ENCODE measurements at regions not wholly inside any gene's neighbourhood (a gene's known extent, or its start where the extent isn't known, plus 50 kb on each side); places are given as distances from the start of the nearest gene placed in this dataset.

DNA sequence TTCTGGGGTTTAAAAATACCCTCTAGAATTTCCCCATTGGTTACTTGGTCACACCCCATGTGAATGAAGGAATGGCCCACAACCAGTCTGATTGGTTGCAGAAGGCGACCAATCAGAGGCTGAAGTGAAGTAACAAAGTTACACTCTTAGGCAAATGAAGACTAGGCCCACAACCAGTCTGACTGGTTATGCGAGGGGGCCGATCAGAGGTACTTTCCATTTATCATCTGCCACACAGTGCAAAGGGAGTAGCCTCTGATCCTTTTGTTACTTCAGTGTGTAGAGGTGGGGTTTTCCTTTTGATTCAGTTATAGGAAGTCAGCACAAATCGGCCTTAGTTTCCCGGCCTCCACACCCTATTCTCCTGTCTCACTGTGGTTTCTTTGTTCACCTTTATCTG is 61.2 kb upstream of the SGK1 start:
- no peaks in the 10 kb centered on the region for H3K27me3 ChIP-seq
- H3K4me1 ChIP-seq, result no peaks in the 10 kb centered on the region
- H3K27ac ChIP-seq, result no peak overlapping the region
- no peaks in the 10 kb centered on the region for H3K9me3 ChIP-seq
- no peaks in the 10 kb centered on the region for H3K36me3 ChIP-seq
- no peak overlapping the region for H3K4me3 ChIP-seq
- no peak for TF ChIP-seq POLR2A (IDR thresholded peaks at IDR 0.05)
- TF ChIP-seq, protein P1, sequence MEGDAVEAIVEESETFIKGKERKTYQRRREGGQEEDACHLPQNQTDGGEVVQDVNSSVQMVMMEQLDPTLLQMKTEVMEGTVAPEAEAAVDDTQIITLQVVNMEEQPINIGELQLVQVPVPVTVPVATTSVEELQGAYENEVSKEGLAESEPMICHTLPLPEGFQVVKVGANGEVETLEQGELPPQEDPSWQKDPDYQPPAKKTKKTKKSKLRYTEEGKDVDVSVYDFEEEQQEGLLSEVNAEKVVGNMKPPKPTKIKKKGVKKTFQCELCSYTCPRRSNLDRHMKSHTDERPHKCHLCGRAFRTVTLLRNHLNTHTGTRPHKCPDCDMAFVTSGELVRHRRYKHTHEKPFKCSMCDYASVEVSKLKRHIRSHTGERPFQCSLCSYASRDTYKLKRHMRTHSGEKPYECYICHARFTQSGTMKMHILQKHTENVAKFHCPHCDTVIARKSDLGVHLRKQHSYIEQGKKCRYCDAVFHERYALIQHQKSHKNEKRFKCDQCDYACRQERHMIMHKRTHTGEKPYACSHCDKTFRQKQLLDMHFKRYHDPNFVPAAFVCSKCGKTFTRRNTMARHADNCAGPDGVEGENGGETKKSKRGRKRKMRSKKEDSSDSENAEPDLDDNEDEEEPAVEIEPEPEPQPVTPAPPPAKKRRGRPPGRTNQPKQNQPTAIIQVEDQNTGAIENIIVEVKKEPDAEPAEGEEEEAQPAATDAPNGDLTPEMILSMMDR (IDR thresholded peaks at IDR 0.05), result no peak
- intact Hi-C loops (cut with DNase I; ENCODE audit: low total_unique reads), result no loop called here
- DNase-seq, result no peak

DNA sequence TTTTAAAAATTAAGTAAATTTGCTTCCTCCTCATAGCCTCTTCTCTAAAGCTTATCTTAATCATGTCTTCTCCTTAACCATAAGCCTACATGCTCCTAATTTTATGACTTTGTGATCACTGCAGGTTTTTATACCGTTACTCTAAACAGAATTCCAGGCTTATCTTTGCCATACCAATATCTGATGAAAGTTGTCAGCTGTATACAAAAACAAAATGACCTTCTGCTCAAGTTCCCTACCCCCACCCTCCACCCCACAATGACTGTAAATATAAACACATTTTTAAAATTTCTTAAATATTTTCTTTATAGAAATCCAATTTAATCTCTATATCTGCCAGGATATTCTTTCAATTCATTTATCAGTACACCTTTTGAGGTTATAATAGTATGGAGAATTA is 60.5 kb upstream of the SGK1 start:
- no peaks in the 10 kb centered on the region for H3K4me1 ChIP-seq
- TF ChIP-seq, protein P1 (IDR thresholded peaks at IDR 0.05), result no peak
- TF ChIP-seq POLR2A (IDR thresholded peaks at IDR 0.05), result no peak
- H3K27ac ChIP-seq, result no peak overlapping the region
- no peaks in the 10 kb centered on the region for H3K36me3 ChIP-seq
- no peaks in the 10 kb centered on the region for H3K27me3 ChIP-seq
- intact Hi-C loops (cut with DNase I; ENCODE audit: low total_unique reads), result no loop called here
- no peak overlapping the region for H3K4me3 ChIP-seq
- no peak for DNase-seq
- no peaks in the 10 kb centered on the region for H3K9me3 ChIP-seq

DNA sequence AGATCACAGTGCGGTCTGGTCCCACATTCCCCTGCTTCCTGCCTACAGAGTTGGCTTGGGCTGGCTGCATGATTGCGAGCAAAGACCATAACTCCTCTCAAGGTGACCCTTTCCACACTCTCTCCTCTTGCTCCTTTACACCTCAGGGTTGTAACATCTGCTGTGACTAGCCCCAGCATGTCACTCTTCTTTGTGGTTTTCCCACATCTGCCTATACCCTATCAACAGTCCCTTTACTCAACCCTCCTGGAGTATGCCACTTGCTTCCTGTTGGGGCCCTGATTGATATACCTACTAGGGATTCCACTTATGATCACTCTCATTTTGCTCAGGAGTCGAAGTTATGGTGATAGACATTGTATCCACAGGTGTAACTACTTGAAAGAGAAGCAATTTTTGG is 58.9 kb upstream of the SGK1 start:
- H3K27ac ChIP-seq, result no peak overlapping the region
- no peaks in the 10 kb centered on the region for H3K36me3 ChIP-seq
- intact Hi-C loops (cut with DNase I; ENCODE audit: low total_unique reads), result no loop called here
- TF ChIP-seq, protein P1 (IDR thresholded peaks at IDR 0.05), result no peak
- no peak for TF ChIP-seq POLR2A (IDR thresholded peaks at IDR 0.05)
- DNase-seq, result no peak
- no peaks in the 10 kb centered on the region for H3K27me3 ChIP-seq
- H3K4me1 ChIP-seq, result peaks cover 0 to 2% of the 10 kb centered on the region in 2 donors
- no peaks in the 10 kb centered on the region for H3K9me3 ChIP-seq
- H3K4me3 ChIP-seq, result no peak overlapping the region

DNA sequence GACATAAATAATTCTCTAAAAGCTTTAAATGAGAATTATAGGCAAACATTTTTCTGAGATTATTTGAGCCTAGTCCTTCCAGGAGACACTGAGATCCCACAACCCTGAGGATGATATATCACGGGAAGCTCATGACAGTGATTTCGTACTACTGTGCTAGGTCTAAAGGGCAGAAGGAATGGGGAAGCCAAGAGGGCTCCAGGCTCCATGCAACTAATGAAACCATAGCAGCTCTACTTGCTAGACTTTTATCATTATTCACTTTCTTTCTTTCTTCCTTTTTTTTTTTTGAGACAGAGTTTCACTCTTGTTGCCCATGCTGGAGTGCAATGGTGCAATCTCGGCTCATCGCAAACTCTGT is 57.3 kb upstream of the SGK1 start:
- Histone ChIP-seq H3K9me3 (no peaks in the 10 kb centered on the region), H3K27ac (no peak overlapping the region), H3K4me3 (no peak overlapping the region), H3K4me1 (peaks cover 0 to 2% of the 10 kb centered on the region in 2 donors), H3K36me3 (no peaks in the 10 kb centered on the region), H3K27me3 (no peaks in the 10 kb centered on the region)
- intact Hi-C loops (cut with DNase I; ENCODE audit: low total_unique reads), result no loop called here
- DNase-seq, result no peak
- TF ChIP-seq POLR2A (IDR thresholded peaks at IDR 0.05), result no peak
- TF ChIP-seq, protein P1 (IDR thresholded peaks at IDR 0.05), result no peak

DNA sequence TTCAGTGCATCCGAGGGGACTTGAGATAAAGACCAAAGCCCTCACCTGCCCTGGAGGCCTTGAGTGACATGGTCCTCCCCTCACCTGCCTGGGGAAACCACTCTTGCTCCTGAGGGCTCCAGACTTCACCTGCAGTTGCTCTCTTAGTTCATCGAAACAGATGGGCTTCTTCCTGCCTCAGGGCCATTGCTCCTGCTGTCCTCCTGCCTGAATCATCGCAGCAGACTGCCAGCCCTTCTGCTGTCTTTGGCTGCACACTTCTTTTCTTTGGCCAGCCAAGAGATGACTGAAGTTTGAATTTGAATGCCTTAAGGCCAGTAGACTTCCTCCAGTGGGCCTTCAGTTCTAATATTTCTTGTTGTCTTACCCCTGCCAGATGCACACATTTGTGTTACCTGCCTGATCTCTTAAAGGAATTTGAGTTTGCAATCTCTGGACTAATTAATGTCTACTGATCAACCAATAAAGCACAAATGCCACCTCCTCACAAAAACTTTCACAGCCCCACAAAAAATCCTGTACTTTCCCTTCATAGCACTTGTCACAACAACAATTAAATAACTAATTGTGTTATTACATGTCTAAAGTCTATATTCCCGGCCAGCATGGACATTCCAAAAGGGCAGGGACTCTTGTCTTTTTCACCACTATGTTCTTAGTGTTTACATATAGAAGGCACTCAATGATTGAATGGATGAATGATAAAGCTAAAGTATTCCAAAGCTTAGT is 56.7 kb upstream of the SGK1 start:
- Histone ChIP-seq H3K9me3 (no peaks in the 10 kb centered on the region), H3K4me1 (peaks cover 0 to 2% of the 10 kb centered on the region in 2 donors), H3K4me3 (no peak overlapping the region), H3K36me3 (no peaks in the 10 kb centered on the region), H3K27ac (no peak overlapping the region), H3K27me3 (no peaks in the 10 kb centered on the region)
- intact Hi-C loops (cut with DNase I; ENCODE audit: low total_unique reads), result no loop called here
- TF ChIP-seq, protein P1 (IDR thresholded peaks at IDR 0.05), result no peak
- TF ChIP-seq POLR2A (IDR thresholded peaks at IDR 0.05), result no peak
- no peak for DNase-seq

All from uterus (tissue), 3 donors.